ENCODE measurements at regions not wholly inside any gene's neighbourhood (a gene's known extent, or its start where the extent isn't known, plus 50 kb on each side); places are given as distances from the start of the nearest gene placed in this dataset.

GRCh38 chr6:85396159-85396808, 53.6 kb upstream of the NT5E start:
- no peak for DNase-seq

- no peak for DNase-seq
Measured at GRCh38 chr6:85395746-85396145, 54.1 kb upstream of the NT5E start.

GRCh38 chr6:85394853-85395538, 54.9 kb upstream of the NT5E start:
- no peak for DNase-seq

- DNase-seq = no peak
Measured at GRCh38 chr6:85394199-85394598, 55.7 kb upstream of the NT5E start.

- no peak for DNase-seq
Measured at GRCh38 chr6:85392379-85392778, 57.5 kb upstream of the NT5E start.

- no peak for DNase-seq
Measured at GRCh38 chr6:85390775-85391174, 59.1 kb upstream of the NT5E start.

GRCh38 chr6:85390105-85390728, 59.7 kb upstream of the NT5E start:
- no peak for DNase-seq

GRCh38 chr6:85389151-85389797, 60.6 kb upstream of the NT5E start:
- DNase-seq = no peak

GRCh38 chr6:85388531-85388930, 61.4 kb upstream of the NT5E start:
- DNase-seq = no peak

- no peak for DNase-seq
Measured at GRCh38 chr6:85385636-85386315, 64.1 kb upstream of the NT5E start.

GRCh38 chr6:85383042-85383441, 66.8 kb upstream of the NT5E start:
- no peak for DNase-seq

GRCh38 chr6:85382541-85382940, 67.3 kb upstream of the NT5E start:
- no peak for DNase-seq

GRCh38 chr6:85372915-85373270, 77.0 kb upstream of the NT5E start:
- no peak for DNase-seq

GRCh38 chr6:85372188-85372914, 77.5 kb upstream of the NT5E start:
- DNase-seq = no peak

GRCh38 chr6:85368631-85369030, 81.3 kb upstream of the NT5E start:
- DNase-seq = no peak

- no peak for DNase-seq
Measured at GRCh38 chr6:85364344-85364743, 85.5 kb upstream of the NT5E start.

- no peak for DNase-seq
Measured at GRCh38 chr6:85363870-85364269, 86.0 kb upstream of the NT5E start.

GRCh38 chr6:85362652-85363310, 87.1 kb upstream of the NT5E start:
- DNase-seq = no peak

GRCh38 chr6:85361643-85362014, 88.3 kb upstream of the NT5E start:
- no peak for DNase-seq

GRCh38 chr6:85360794-85361642, 88.9 kb upstream of the NT5E start:
- DNase-seq = no peak

GRCh38 chr6:85357651-85358050, 92.2 kb upstream of the NT5E start:
- DNase-seq = no peak
